Right cardiac atrium (tissue), 5 donors: ENCODE measurements at regions not wholly inside any gene's neighbourhood (a gene's known extent, or its start where the extent isn't known, plus 50 kb on each side); places are given as distances from the start of the nearest gene placed in this dataset.
"Not testable (repeated sequence)": the region's sequence is repeated elsewhere in the genome, so short reads cannot be mapped to it uniquely, and the experiment has no call there.

Experiments used
- ATAC-seq, 2 donors: fragments of 200-7000 bp; cut with Tn5 transposase; one replicate each; pipeline versions ENCODE4 v1.8.0 to v1.9.1; 2020; ENCODE audit warnings: moderate library complexity in 2 of 2, mild to moderate bottlenecking in 1 of 2
- DNase-seq, 3 donors: peaks; one replicate each; pipeline ENCODE4 v3.0.0-alpha.2; 2020
- H3K27ac ChIP-seq: one replicate; pipeline ENCODE4 v1.5.1; 2013; ENCODE audit warnings: mild to moderate bottlenecking, low read length, control low read depth, moderate library complexity
- H3K27me3 ChIP-seq: one replicate; pipeline ENCODE4 v1.6.1; 2013; ENCODE audit not compliant: control insufficient read depth, insufficient read depth
- H3K4me1 ChIP-seq: one replicate; pipeline ENCODE4 v1.6.1; 2013; ENCODE audit warnings: low read length; ENCODE audit not compliant: control insufficient read depth, insufficient read depth
- H3K4me3 ChIP-seq: one replicate; pipeline ENCODE4 v1.5.1; 2013; ENCODE audit warnings: low read length, control low read depth
- H3K9me3 ChIP-seq: one replicate; pipeline ENCODE4 v1.6.1; 2013; ENCODE audit warnings: low read length; ENCODE audit not compliant: control insufficient read depth
- WGBS: extraction: QIAGEN DNeasy Blood & Tissue Kit; methylation state at CpG from one replicate; pipeline ENCODE4 v1.1.7; 2013; 5-methylcytosine and 5-hydroxymethylcytosine counted together
- intact Hi-C, 4 donors: fragments of 100-400 bp; cut with DNase I; formaldehyde crosslinking; loops; one replicate each; pipeline versions ENCODE4 v1.11.0 to v1.14.0; 2022 to 2023
- donor health status: healthy with polysubstance abuse.
- donor health status: DM: no; HTN: yes; CAD: no.
- donor health status: DM: no; HTN: no; CAD: no.
- donor health status: DM: no; HTN: yes; CAD: no; lungs with severe emphysema.
- donor health status: DM: yes; HTN: yes; CAD: no.

DNA sequence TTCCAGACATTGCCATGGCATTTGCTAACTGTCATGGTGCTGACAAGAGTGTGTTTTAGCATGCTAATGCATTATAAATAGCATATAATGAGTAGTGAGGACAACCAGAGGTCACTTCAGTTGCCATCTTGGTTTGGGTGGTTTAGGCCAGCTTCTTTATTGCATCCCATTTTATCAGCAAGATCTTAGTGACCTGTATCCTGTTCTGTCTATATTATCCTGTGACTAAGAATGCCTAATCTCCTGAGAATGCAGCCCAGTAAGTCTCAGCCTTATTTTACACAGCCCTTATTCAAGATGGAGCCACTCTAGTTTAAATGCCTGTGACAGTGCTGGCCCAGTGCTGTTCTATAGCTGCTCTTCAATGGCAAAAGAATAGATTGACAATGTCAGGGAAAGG is 781.0 kb upstream of the ADGRB3 start:
- no peaks in the 10 kb centered on the region for H3K9me3 ChIP-seq
- H3K27me3 ChIP-seq = no peaks in the 10 kb centered on the region
- no peaks in the 10 kb centered on the region for H3K4me1 ChIP-seq
- intact Hi-C loops = no loop called here
- H3K4me3 ChIP-seq = no peak overlapping the region
- ATAC-seq (no peak), DNase-seq (no peak)
- H3K27ac ChIP-seq = no peak overlapping the region

DNA sequence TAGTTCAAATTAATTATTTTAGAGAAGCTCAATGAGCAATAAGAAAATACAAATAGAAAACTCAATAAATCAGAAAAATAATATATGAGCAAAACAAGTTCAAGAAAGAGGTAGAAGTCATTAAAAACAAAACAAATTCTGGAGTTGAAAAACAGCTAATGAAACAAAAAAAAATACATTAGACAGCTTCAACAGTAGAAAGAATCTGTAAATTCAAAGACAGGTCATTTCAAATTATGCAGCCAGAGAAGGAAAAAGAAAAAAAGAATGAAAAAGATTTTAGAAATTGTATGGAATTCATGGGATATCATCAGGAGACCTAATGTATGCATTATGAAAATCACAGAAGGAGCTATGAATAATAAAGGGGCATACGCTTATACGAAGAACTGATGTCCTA is 795.3 kb upstream of the ADGRB3 start:
- H3K4me3 ChIP-seq = no peak overlapping the region
- no peaks in the 10 kb centered on the region for H3K9me3 ChIP-seq
- H3K27ac ChIP-seq = no peak overlapping the region
- ATAC-seq = no peak
- H3K27me3 ChIP-seq = no peaks in the 10 kb centered on the region
- 93% methylated on average over 2 of the region's 2 CpGs for WGBS
- intact Hi-C loops = no loop called here
- no peak for DNase-seq
- H3K4me1 ChIP-seq = no peaks in the 10 kb centered on the region

DNA sequence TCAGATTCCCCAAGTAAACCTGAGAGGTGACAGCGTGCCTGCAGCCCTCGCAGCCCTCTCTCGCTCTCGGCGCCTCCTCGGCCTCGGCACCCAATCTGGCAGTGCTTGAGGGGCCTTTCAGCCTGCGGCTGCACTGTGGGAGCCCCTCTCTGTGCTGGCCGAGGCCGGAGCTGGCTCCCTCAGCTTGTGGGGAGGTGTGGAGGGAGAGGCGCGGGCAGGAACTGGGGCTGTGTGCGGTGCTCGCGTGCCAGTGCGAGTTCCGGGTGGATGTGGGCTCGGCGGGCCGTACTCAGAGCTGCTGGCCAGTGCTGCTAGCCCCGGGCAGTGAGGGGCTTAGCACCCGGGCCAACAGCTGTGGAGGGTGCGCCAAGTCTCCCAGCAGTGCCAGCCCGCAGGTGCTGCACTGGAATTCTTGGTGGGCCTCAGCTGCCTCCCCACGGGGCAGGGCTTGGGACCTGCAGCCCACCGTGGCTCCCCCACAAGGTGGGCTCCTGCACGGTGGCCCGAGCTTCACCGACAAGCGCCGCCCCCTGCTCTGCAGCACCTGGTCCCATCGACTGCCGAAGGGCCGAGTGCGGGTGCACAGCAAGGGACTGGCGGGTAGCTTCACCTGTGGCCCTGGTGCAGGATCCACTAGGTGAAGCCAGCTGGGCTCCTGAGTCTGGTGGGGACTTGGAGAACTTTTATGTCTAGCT is 809.7 kb upstream of the ADGRB3 start:
- intact Hi-C loops = no loop called here

DNA sequence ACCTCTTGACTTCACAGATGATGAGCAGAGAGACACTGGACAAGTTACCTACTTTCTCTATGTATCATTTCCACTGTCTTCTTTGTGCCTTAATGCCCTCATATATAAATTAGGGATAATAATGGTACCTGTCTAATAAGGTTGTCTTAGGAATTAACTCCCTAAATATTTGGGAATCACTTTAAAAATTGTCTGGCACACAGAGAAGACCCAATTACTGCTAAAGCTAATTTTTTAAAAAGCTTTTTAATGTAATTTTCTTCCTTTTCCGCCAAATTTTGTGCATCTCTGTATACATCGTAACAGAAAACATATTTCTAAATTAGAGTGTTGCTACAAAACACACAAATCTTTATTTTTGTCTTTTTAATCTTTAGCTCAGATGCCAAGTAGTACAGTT is 816.8 kb upstream of the ADGRB3 start:
- H3K9me3 ChIP-seq = no peaks in the 10 kb centered on the region
- no peak for ATAC-seq
- no peaks in the 10 kb centered on the region for H3K4me1 ChIP-seq
- H3K4me3 ChIP-seq = no peak overlapping the region
- 84% methylated on average over 2 of the region's 2 CpGs for whole genome bisulfite sequencing
- intact Hi-C loops = no loop called here
- H3K27me3 ChIP-seq = no peaks in the 10 kb centered on the region
- H3K27ac ChIP-seq = no peak overlapping the region
- no peak for DNase-seq

More for the DNA sequence above, 809.7 kb upstream of the ADGRB3 start:
- Histone ChIP-seq H3K27me3 (no peaks in the 10 kb centered on the region), H3K27ac (no peak overlapping the region), H3K4me3 (no peak overlapping the region), H3K9me3 (no peaks in the 10 kb centered on the region), H3K4me1 (no peaks in the 10 kb centered on the region)
- peak in 2 of 3 donors; percentile 32 to 54 for DNase-seq
- 91% methylated on average over 36 of the region's 36 CpGs for WGBS
- peak in 1 of 2 donors; percentile 19 for ATAC-seq

DNA sequence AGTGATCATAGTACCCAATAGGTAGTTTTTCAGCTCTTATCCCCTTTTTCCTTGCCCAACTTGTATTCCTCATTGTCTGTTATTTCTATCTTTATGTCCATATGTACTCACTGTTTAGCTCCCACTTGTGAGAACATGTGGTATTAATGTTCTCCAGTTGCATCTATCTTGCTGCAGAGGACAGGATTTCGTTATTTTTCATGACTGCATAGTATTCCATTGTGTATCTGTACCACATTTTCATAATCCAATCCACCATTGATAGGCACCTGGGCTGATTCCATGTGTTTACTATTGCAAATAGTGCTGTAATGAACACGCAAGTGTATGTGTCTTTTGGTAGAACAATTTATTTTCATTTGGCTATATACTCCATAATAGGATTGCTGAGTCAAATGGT is 819.5 kb upstream of the ADGRB3 start:
- intact Hi-C loops = no loop called here
- ATAC-seq = no peak
- no peak overlapping the region for H3K4me3 ChIP-seq
- H3K9me3 ChIP-seq = no peaks in the 10 kb centered on the region
- no peaks in the 10 kb centered on the region for H3K4me1 ChIP-seq
- H3K27ac ChIP-seq = no peak overlapping the region
- 64% methylated on average over 2 of the region's 2 CpGs for WGBS
- H3K27me3 ChIP-seq = no peaks in the 10 kb centered on the region
- no peak for DNase-seq

DNA sequence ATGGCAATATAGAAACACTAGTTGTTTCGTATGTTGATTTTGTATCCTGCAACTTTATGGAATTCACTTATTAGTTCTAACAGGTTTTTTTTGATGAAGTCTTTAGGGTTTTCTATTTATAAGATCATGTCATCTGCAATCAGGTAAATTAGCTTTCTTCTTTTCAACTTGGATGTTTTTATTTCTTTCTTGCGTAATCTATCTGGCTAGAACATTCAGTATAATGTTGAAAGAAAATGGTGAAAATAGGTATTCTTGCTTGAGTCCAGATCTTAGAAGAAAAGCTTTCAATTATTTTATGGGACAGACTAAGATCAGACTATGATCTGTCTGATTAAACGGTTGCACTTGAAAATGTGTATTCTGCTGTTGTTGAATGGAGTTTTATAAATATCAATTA is 820.8 kb upstream of the ADGRB3 start:
- WGBS = 87% methylated on average over 3 of the region's 3 CpGs

DNA sequence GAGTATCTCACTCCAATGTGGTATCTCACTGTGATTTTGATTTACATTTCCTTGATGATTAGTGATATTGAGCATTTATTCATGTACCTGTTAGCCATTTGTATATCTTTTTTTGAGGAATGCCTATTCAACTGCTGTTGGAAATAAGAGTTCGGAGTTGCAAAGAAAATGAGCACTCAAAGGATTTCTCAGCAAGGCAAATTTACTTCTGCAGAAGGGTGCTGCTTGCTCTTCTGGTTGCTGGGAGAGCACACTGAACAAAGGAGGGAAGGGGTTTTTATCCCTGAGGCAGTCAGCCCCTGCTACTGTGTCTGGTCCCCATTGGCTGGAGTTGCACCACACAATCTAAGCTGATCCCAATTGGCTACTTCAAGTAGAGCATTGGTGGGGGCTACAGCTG is 822.4 kb upstream of the ADGRB3 start:
- no peaks in the 10 kb centered on the region for H3K9me3 ChIP-seq
- H3K4me1 ChIP-seq = no peaks in the 10 kb centered on the region
- H3K27me3 ChIP-seq = no peaks in the 10 kb centered on the region
- ATAC-seq (no peak), DNase-seq (no peak)
- intact Hi-C loops = no loop called here
- H3K27ac ChIP-seq = no peak overlapping the region
- 97% methylated on average over 1 of the region's 1 CpG for WGBS
- H3K4me3 ChIP-seq = no peak overlapping the region

More for the DNA sequence above, 820.8 kb upstream of the ADGRB3 start:
- DNase-seq (no peak), ATAC-seq (no peak)
- H3K27me3 ChIP-seq = no peaks in the 10 kb centered on the region
- intact Hi-C loops = no loop called here
- H3K4me1 ChIP-seq = no peaks in the 10 kb centered on the region
- no peak overlapping the region for H3K27ac ChIP-seq
- H3K9me3 ChIP-seq = no peaks in the 10 kb centered on the region
- no peak overlapping the region for H3K4me3 ChIP-seq

DNA sequence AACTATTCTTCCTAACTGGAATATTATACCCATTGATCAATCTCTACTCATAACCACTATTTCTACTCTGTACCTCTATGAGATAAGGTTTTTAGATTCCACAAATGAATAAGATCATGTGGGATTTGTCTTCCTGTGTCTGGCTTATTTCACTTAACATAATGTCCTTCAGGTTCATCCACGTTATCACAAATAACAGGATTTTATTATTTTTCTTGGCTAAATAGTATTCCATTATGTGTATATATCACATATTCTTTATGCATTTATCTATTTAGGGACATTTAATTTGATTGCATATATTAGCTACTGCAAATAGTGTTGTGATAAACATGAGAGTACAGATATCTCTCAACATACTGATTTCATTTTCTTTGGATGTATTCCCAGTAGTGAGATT is 823.0 kb upstream of the ADGRB3 start:
- ATAC-seq (no peak), DNase-seq (no peak)
- no peaks in the 10 kb centered on the region for H3K27me3 ChIP-seq
- no peaks in the 10 kb centered on the region for H3K4me1 ChIP-seq
- no peak overlapping the region for H3K27ac ChIP-seq
- WGBS = 76% methylated on average over 1 of the region's 1 CpG
- intact Hi-C loops = no loop called here
- H3K4me3 ChIP-seq = no peak overlapping the region
- no peaks in the 10 kb centered on the region for H3K9me3 ChIP-seq

DNA sequence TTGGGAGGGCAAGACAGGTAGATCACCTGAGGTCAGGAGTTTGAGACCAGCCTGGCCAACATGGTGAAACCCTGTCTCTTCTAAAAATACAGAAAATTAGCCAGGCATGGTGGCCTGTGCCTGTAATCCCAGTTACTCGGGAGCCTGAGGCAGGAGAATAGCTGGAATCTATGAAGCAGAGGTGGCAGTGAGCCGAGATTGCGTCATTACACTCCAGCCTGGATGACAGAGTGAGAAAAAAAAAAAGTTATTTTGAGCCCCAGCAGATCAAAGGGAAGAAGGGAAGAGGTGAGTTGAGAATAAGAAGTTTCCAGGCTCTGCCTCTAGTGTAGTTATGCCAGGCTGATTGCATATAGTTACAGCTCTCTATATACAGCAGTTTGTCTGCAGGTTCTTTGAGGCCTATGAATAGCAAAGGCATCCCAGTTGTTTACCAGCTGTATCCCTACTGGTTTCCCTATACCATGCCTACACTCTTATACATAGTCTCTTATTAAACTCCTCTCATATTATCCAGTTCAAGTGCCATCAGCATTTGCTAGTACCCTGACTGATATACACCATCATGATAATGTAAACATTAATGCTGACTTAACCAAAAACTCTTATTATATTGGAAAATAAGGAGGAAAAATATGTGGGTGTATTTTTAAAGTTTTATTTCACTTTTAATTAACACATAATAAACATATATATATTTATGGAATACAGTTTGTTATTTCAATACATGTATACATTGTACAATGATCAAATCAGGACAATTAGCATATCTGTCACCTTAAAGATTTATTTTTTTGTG is 823.6 kb upstream of the ADGRB3 start:
- 79% methylated on average over 3 of the region's 3 CpGs for WGBS
- intact Hi-C loops = no loop called here
- H3K27ac ChIP-seq = no peak overlapping the region
- no peaks in the 10 kb centered on the region for H3K27me3 ChIP-seq
- no peak overlapping the region for H3K4me3 ChIP-seq
- H3K4me1 ChIP-seq = no peaks in the 10 kb centered on the region
- ATAC-seq (no peak), DNase-seq (no peak)
- H3K9me3 ChIP-seq = no peaks in the 10 kb centered on the region

DNA sequence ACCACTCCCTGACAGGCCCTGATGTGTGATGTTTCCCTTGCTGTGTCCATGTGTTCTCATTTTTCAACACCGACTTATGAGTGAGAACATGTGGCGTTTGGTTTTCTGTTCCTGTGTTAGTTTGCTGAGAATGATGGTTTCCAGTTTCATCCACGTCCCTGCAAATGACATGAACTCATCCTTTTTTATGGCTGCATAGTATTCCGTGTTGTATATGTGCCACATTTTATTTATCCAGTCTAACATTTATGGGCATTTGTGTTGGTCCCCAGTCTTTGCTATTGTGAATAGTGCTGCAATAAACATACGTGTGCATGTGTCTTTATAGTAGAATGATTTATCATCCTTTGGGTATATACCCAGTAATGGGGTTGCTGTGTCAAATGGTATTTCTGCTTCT is 830.3 kb upstream of the ADGRB3 start:
- ATAC-seq, H3K27ac ChIP-seq, H3K4me1 ChIP-seq, H3K27me3 ChIP-seq, H3K4me3 ChIP-seq, H3K9me3 ChIP-seq, DNase-seq, intact Hi-C loops: not testable (repeated sequence)
- 87% methylated on average over 5 of the region's 5 CpGs for WGBS

DNA sequence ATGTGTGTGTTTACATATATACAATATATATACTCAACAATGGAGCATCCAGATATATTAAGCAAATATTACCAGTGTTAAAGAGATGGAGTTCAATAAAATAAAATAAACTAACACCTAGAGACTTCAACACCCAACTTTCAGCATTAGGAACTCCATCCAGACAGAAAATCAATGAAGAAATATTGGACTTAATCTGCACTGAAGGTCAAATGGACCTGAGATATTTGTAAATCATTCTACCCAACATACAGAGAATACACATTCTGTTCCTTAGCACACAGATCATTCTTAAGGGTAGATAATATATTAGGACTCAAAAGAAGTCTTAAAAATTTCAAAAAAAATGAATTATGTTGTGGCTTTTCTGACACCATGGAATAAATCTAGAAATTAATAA is 832.3 kb upstream of the ADGRB3 start:
- no peaks in the 10 kb centered on the region for H3K9me3 ChIP-seq
- H3K4me3 ChIP-seq = no peak overlapping the region
- no peaks in the 10 kb centered on the region for H3K4me1 ChIP-seq
- no peaks in the 10 kb centered on the region for H3K27me3 ChIP-seq
- ATAC-seq (no peak), DNase-seq (no peak)
- H3K27ac ChIP-seq = no peak overlapping the region
- intact Hi-C loops = no loop called here
